CD4-positive, alpha-beta memory T cell (primary cell): ENCODE measurements at regions not wholly inside any gene's neighbourhood (a gene's known extent, or its start where the extent isn't known, plus 50 kb on each side); places are given as distances from the start of the nearest gene placed in this dataset.
"Not testable (repeated sequence)": the region's sequence is repeated elsewhere in the genome, so short reads cannot be mapped to it uniquely, and the experiment has no call there.

ENCODE experiments used
- CTCF ChIA-PET: fragments of 350-600 bp; sonication (Branson Sonifier 250); formaldehyde crosslinking; loops from one replicate; lab custom pipeline; 2021; ENCODE audit warnings: inconsistent platforms; ENCODE audit not compliant: partially characterized antibody; lab: Charles Lee
- POLR2A ChIA-PET: fragments of 350-600 bp; sonication (Branson Sonifier 250); formaldehyde crosslinking; loops from one replicate; lab custom pipeline; 2021; ENCODE audit not compliant: partially characterized antibody; lab: Charles Lee
- DNase-seq, 5 donors: peaks; one replicate each; pipeline versions ENCODE4 v3.0.0 to v3.0.0-alpha.2; 2020 to 2022; ENCODE audit warnings: mixed read lengths in 1 of 5
- H3K27ac ChIP-seq: one replicate; pipeline ENCODE4 v1.7.0; 2013; ENCODE audit warnings: low read depth, low read length
- H3K27me3 ChIP-seq: 2 replicates; pipeline ENCODE4 v1.7.0; 2013; ENCODE audit warnings: mild to moderate bottlenecking, low read length, moderate library complexity; ENCODE audit not compliant: insufficient read depth
- H3K36me3 ChIP-seq: 2 replicates; pipeline ENCODE4 v1.7.0; 2013; ENCODE audit warnings: mild to moderate bottlenecking, low read length, moderate library complexity; ENCODE audit not compliant: insufficient read depth
- H3K4me1 ChIP-seq: 2 replicates; pipeline ENCODE4 v1.7.0; 2013; ENCODE audit warnings: mild to moderate bottlenecking, low read length, moderate library complexity; ENCODE audit not compliant: insufficient read depth
- H3K4me3 ChIP-seq, 2 donors: one replicate each; pipeline ENCODE4 v1.7.0; 2013; ENCODE audit warnings: low read length in 2 of 2, mild to moderate bottlenecking in 1 of 2
- H3K9me3 ChIP-seq, 2 donors: one replicate each; pipeline ENCODE4 v1.7.0; 2013; ENCODE audit warnings: low read length in 2 of 2, control low read depth in 1 of 2; ENCODE audit not compliant: control insufficient read depth in 1 of 2
- H3K27ac Mint-ChIP-seq, 7 donors: one replicate each; pipeline ENCODE4 v1.8.0; 2020 to 2021; ENCODE audit warnings: mixed read lengths in 7 of 7, mild to moderate bottlenecking in 6 of 7, inconsistent platforms in 3 of 7, moderate library complexity in 3 of 7
- H3K27me3 Mint-ChIP-seq, 2 donors: one replicate each; pipeline ENCODE4 v1.8.0; 2020 to 2021; ENCODE audit warnings: mixed read lengths in 2 of 2
- H3K36me3 Mint-ChIP-seq, 2 donors: one replicate each; pipeline ENCODE4 v1.8.0; 2020 to 2021; ENCODE audit warnings: mixed read lengths in 2 of 2, inconsistent platforms in 1 of 2, mild to moderate bottlenecking in 1 of 2
- H3K4me1 Mint-ChIP-seq, 4 donors: one replicate each; pipeline ENCODE4 v1.8.0; 2020 to 2021; ENCODE audit warnings: mixed read lengths in 4 of 4, mild to moderate bottlenecking in 1 of 4
- H3K4me3 Mint-ChIP-seq, 8 donors: one replicate each; pipeline ENCODE4 v1.8.0; 2020 to 2021; ENCODE audit warnings: mixed read lengths in 8 of 8, mild to moderate bottlenecking in 7 of 8, moderate library complexity in 6 of 8, inconsistent platforms in 3 of 8
- H3K9me3 Mint-ChIP-seq, 8 donors: one replicate each; pipeline ENCODE4 v1.8.0; 2020 to 2021; ENCODE audit warnings: mixed read lengths in 8 of 8, mild to moderate bottlenecking in 5 of 8, inconsistent platforms in 3 of 8, moderate library complexity in 1 of 8
- intact Hi-C: fragments of 100-400 bp; cut with micrococcal nuclease; formaldehyde crosslinking; loops from one replicate; pipeline ENCODE4 v1.15.1; 2023

- no peaks in the 10 kb centered on the region for H3K36me3 Mint-ChIP-seq
- intact Hi-C loops: no loop called here
- no peak overlapping the region for H3K4me3 Mint-ChIP-seq
- H3K9me3 Mint-ChIP-seq: peaks cover 0 to 16% (median 9%) of the 10 kb centered on the region in 8 donors
- no peaks in the 10 kb centered on the region for H3K36me3 ChIP-seq
- no peak overlapping the region for H3K4me3 ChIP-seq
- no peaks in the 10 kb centered on the region for H3K27me3 ChIP-seq
- H3K9me3 ChIP-seq: no peaks in the 10 kb centered on the region
- no peak overlapping the region for H3K27ac Mint-ChIP-seq
- no peak for DNase-seq
- ChIA-PET CTCF (no interaction called here), POLR2A (no interaction called here)
- peaks cover 0 to 17% of the 10 kb centered on the region in 2 donors for H3K27me3 Mint-ChIP-seq
- no peak overlapping the region for H3K27ac ChIP-seq
- no peaks in the 10 kb centered on the region for H3K4me1 Mint-ChIP-seq
- no peaks in the 10 kb centered on the region for H3K4me1 ChIP-seq
Observed at GRCh38 chr7:17564678-17565212, 266.3 kb downstream of the AHR start.

GRCh38 chr7:17580141-17580540 lies 281.7 kb downstream of the AHR start:
- H3K27me3 Mint-ChIP-seq: peaks cover 4 to 13% of the 10 kb centered on the region in 2 donors
- no peaks in the 10 kb centered on the region for H3K36me3 ChIP-seq
- no peaks in the 10 kb centered on the region for H3K36me3 Mint-ChIP-seq
- no peaks in the 10 kb centered on the region for H3K4me1 ChIP-seq
- no peak overlapping the region for H3K27ac Mint-ChIP-seq
- ChIA-PET CTCF (no interaction called here), POLR2A (no interaction called here)
- no peak for DNase-seq
- no peaks in the 10 kb centered on the region for H3K9me3 ChIP-seq
- H3K27me3 ChIP-seq: no peaks in the 10 kb centered on the region
- H3K27ac ChIP-seq: no peak overlapping the region
- H3K9me3 Mint-ChIP-seq: peaks cover 14 to 24% (median 20%) of the 10 kb centered on the region in 8 donors
- H3K4me1 Mint-ChIP-seq: peaks cover 0 to 2% (median under 1%) of the 10 kb centered on the region in 4 donors
- H3K4me3 ChIP-seq: no peak overlapping the region
- no peak overlapping the region for H3K4me3 Mint-ChIP-seq
- intact Hi-C loops: no loop called here

GRCh38 chr7:17580856-17581255 lies 282.4 kb downstream of the AHR start:
- H3K4me3 ChIP-seq: no peak overlapping the region
- Mint-ChIP-seq H3K27ac (no peak overlapping the region), H3K9me3 (peaks cover 14 to 24% (median 20%) of the 10 kb centered on the region in 8 donors), H3K4me3 (no peak overlapping the region), H3K27me3 (peaks cover 4 to 13% of the 10 kb centered on the region in 2 donors), H3K36me3 (no peaks in the 10 kb centered on the region), H3K4me1 (peaks cover 0 to 2% (median under 1%) of the 10 kb centered on the region in 4 donors)
- POLR2A ChIA-PET: no interaction called here
- no peaks in the 10 kb centered on the region for H3K36me3 ChIP-seq
- H3K4me1 ChIP-seq: no peaks in the 10 kb centered on the region
- DNase-seq: no peak
- no peaks in the 10 kb centered on the region for H3K9me3 ChIP-seq
- intact Hi-C loops: no loop called here
- CTCF ChIA-PET: no interaction called here
- H3K27me3 ChIP-seq: no peaks in the 10 kb centered on the region
- no peak overlapping the region for H3K27ac ChIP-seq

GRCh38 chr7:17581301-17581700 lies 282.8 kb downstream of the AHR start:
- H3K4me3 ChIP-seq: no peak overlapping the region
- no peak overlapping the region for H3K27ac ChIP-seq
- H3K4me3 Mint-ChIP-seq: no peak overlapping the region
- H3K4me1 Mint-ChIP-seq: peaks cover 0 to 2% (median under 1%) of the 10 kb centered on the region in 4 donors
- H3K9me3 ChIP-seq: no peaks in the 10 kb centered on the region
- ChIA-PET CTCF (no interaction called here), POLR2A (no interaction called here)
- H3K36me3 Mint-ChIP-seq: no peaks in the 10 kb centered on the region
- no peaks in the 10 kb centered on the region for H3K4me1 ChIP-seq
- no peaks in the 10 kb centered on the region for H3K27me3 ChIP-seq
- H3K9me3 Mint-ChIP-seq: peaks cover 14 to 23% (median 20%) of the 10 kb centered on the region in 8 donors
- H3K36me3 ChIP-seq: no peaks in the 10 kb centered on the region
- H3K27ac Mint-ChIP-seq: no peak overlapping the region
- no peak for DNase-seq
- intact Hi-C loops: no loop called here
- H3K27me3 Mint-ChIP-seq: peaks cover 4 to 13% of the 10 kb centered on the region in 2 donors

- intact Hi-C loops, DNase-seq, H3K27me3 Mint-ChIP-seq, H3K27ac ChIP-seq, H3K27me3 ChIP-seq, H3K36me3 ChIP-seq, H3K4me1 Mint-ChIP-seq, CTCF ChIA-PET, POLR2A ChIA-PET, H3K4me3 Mint-ChIP-seq, H3K4me3 ChIP-seq, H3K9me3 ChIP-seq, H3K27ac Mint-ChIP-seq, H3K4me1 ChIP-seq, H3K36me3 Mint-ChIP-seq: not testable (repeated sequence)
- peaks cover 5 to 10% (median 8%) of the 10 kb centered on the region in 8 donors for H3K9me3 Mint-ChIP-seq
Observed at GRCh38 chr7:17582696-17583095, 284.2 kb downstream of the AHR start.

GRCh38 chr7:17583786-17584185 lies 285.3 kb downstream of the AHR start:
- Histone ChIP-seq H3K4me3 (no peak overlapping the region), H3K36me3 (no peaks in the 10 kb centered on the region), H3K27me3 (no peaks in the 10 kb centered on the region), H3K4me1 (no peaks in the 10 kb centered on the region), H3K27ac (no peak overlapping the region), H3K9me3 (no peaks in the 10 kb centered on the region)
- Mint-ChIP-seq H3K36me3 (no peaks in the 10 kb centered on the region), H3K9me3 (peaks cover 0 to 2% (median 0%) of the 10 kb centered on the region in 8 donors), H3K27ac (no peak overlapping the region), H3K4me3 (no peak overlapping the region), H3K27me3 (peaks cover 2% of the 10 kb centered on the region in 2 donors), H3K4me1 (peaks cover 0 to 2% (median under 1%) of the 10 kb centered on the region in 4 donors)
- DNase-seq: no peak
- POLR2A ChIA-PET: no interaction called here
- CTCF ChIA-PET: no interaction called here
- intact Hi-C loops: no loop called here

- DNase-seq: no peak
- CTCF ChIA-PET: no interaction called here
- H3K4me3 Mint-ChIP-seq: no peak overlapping the region
Observed at GRCh38 chr7:17584822-17585221, 286.4 kb downstream of the AHR start.

More at GRCh38 chr7:17584822-17585221, 286.4 kb downstream of the AHR start:
- Mint-ChIP-seq H3K9me3 (peaks cover 0 to 2% (median 0%) of the 10 kb centered on the region in 8 donors), H3K4me1 (peaks cover 0 to 2% (median under 1%) of the 10 kb centered on the region in 4 donors), H3K27ac (no peak overlapping the region), H3K36me3 (no peaks in the 10 kb centered on the region), H3K27me3 (peaks cover 2% of the 10 kb centered on the region in 2 donors)
- Histone ChIP-seq H3K9me3 (no peaks in the 10 kb centered on the region), H3K27ac (no peak overlapping the region), H3K4me3 (no peak overlapping the region), H3K36me3 (no peaks in the 10 kb centered on the region), H3K4me1 (no peaks in the 10 kb centered on the region), H3K27me3 (no peaks in the 10 kb centered on the region)
- POLR2A ChIA-PET: no interaction called here
- intact Hi-C loops: no loop called here
